ENCODE measurements at regions not wholly inside any gene's neighbourhood (a gene's known extent, or its start where the extent isn't known, plus 50 kb on each side); places are given as distances from the start of the nearest gene placed in this dataset.

DNA sequence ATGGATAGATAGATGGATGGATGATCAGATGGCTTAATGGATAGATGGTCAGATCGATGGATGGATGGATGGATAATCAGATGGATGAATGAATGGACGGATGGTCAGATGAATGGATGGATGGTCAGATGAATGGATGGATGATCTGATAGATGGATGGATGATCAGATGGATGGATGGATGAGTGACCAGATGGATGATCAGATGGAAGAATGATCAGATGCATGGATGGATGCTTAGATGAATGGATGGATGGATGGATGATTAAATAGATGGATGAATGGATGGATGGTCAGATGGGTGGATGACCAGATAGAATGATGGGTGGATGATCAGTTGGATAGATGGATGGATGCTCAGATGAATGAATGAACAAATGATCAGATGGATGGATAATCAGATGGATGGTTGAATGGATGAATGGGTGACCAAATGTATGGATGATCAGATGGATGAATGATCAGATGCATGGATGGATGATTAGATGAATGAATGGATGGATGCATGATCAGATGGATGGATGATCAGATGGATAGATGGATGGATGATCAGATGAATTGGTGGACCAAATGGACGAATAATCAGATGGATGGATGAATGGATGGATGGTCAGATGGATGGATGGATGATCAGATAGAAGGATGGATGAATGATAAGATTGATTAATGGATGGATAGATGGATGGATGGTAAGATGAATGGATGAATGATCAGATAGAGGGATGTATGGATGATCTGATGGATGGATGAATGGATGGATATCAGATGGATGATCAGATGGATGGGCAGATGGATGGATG lies 205.1 kb downstream of the TEX29 start:
- WGBS, 2 donors: 64 to 85% methylated on average over 3 of the region's 3 CpGs
- Histone ChIP-seq H3K36me3 (ENCODE audit: low read depth, missing control alignments) (no peaks in the 10 kb centered on the region), H3K27ac (no peak overlapping the region), H3K4me3 (no peak overlapping the region), H3K27me3 (no peaks in the 10 kb centered on the region), H3K4me1 (no peaks in the 10 kb centered on the region), H3K9me3 (no peaks in the 10 kb centered on the region)
- TF ChIP-seq, protein P1, sequence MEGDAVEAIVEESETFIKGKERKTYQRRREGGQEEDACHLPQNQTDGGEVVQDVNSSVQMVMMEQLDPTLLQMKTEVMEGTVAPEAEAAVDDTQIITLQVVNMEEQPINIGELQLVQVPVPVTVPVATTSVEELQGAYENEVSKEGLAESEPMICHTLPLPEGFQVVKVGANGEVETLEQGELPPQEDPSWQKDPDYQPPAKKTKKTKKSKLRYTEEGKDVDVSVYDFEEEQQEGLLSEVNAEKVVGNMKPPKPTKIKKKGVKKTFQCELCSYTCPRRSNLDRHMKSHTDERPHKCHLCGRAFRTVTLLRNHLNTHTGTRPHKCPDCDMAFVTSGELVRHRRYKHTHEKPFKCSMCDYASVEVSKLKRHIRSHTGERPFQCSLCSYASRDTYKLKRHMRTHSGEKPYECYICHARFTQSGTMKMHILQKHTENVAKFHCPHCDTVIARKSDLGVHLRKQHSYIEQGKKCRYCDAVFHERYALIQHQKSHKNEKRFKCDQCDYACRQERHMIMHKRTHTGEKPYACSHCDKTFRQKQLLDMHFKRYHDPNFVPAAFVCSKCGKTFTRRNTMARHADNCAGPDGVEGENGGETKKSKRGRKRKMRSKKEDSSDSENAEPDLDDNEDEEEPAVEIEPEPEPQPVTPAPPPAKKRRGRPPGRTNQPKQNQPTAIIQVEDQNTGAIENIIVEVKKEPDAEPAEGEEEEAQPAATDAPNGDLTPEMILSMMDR (IDR thresholded peaks at IDR 0.05): no peak
- TF ChIP-seq POLR2A (IDR thresholded peaks at IDR 0.05): no peak
- DNase-seq: no peak
- intact Hi-C loops (cut with DNase I; ENCODE audit: low total_unique reads): no loop called here

DNA sequence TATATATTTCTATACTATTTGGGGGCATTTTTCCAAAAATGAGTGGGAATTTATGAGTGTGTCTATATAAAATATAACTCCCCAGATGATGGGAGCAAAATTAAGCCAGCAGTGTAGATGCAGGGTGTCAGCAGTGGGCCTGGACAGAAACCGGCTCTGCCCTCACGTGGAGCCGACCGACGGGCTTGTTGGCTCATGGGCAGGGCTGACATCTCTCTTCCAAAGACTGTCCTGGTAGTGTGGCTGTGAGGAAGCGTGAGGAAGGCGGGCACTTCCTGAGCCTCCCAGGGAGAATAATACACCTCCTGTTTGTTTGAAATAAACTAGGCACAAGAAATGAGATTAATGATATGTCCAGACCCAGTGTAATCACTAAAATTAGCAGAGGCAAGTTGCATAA lies 206.5 kb downstream of the TEX29 start:
- no peaks in the 10 kb centered on the region for H3K27me3 ChIP-seq
- no peak overlapping the region for H3K27ac ChIP-seq
- intact Hi-C loops (cut with DNase I; ENCODE audit: low total_unique reads): no loop called here
- no peak overlapping the region for H3K4me3 ChIP-seq
- TF ChIP-seq POLR2A (IDR thresholded peaks at IDR 0.05): no peak
- TF ChIP-seq, protein P1 (IDR thresholded peaks at IDR 0.05): no peak
- WGBS, 2 donors: 62 to 70% methylated on average over 7 of the region's 7 CpGs
- no peaks in the 10 kb centered on the region for H3K4me1 ChIP-seq
- no peak for DNase-seq
- no peaks in the 10 kb centered on the region for H3K36me3 ChIP-seq (ENCODE audit: low read depth, missing control alignments)
- H3K9me3 ChIP-seq: no peaks in the 10 kb centered on the region

DNA sequence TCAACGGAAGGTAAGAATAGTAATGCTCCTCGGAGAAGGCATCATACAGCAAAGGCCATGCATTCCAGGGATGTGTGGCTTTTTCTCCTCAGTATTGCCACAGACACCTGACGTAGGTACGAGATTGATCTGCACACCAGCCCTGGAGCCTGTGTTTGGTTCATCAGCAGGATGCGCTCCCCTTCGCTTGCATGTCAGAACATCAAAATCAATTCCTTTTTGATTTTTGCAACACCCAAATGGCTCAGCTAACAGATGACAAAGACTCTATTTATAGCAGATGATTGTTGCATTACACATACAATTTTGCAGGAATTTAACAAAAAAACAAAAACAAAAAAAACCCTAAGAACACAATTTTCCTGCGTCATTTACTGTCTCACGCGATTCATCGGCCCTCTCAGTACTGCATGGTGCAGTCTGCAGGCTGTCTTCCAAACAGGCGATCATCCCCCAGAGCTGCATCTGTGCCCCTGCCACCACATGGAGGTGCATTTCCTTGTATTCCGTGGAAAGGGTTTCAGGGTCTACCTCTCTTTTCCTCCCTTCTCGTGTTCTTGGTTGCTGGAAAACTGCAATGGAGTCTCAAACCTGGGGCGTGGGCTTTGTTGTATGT lies 207.3 kb downstream of the TEX29 start:
- Histone ChIP-seq H3K27me3 (no peaks in the 10 kb centered on the region), H3K4me1 (no peaks in the 10 kb centered on the region), H3K4me3 (no peak overlapping the region), H3K36me3 (ENCODE audit: low read depth, missing control alignments) (no peaks in the 10 kb centered on the region), H3K9me3 (no peaks in the 10 kb centered on the region), H3K27ac (no peak overlapping the region)
- intact Hi-C loops (cut with DNase I; ENCODE audit: low total_unique reads): no loop called here
- WGBS, 2 donors: 76 to 87% methylated on average over 14 of the region's 14 CpGs
- TF ChIP-seq, protein P1 (IDR thresholded peaks at IDR 0.05): no peak
- no peak for TF ChIP-seq POLR2A (IDR thresholded peaks at IDR 0.05)
- DNase-seq: no peak

DNA sequence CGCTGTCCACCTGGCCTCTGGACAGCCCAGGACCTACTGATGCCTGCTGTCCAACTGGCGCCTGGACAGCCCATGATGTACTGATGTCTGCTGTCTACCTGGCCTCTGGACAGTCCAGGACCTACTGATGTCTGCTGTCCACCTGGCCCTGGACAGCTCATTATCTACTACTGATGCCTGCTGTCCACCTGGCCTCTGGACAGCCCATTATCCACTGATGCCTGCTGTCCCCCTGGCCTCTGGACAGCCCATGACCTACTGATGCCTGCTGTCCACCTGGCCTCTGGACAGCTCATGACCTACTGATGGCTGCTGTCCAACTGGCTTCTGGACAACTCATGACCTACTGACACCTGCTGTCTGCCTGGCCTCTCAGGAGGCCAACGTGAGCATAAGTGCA lies 208.1 kb downstream of the TEX29 start:
- intact Hi-C loops (cut with DNase I; ENCODE audit: low total_unique reads): no loop called here
- no peaks in the 10 kb centered on the region for H3K9me3 ChIP-seq
- no peak for DNase-seq
- no peaks in the 10 kb centered on the region for H3K27me3 ChIP-seq
- no peaks in the 10 kb centered on the region for H3K4me1 ChIP-seq
- no peak for TF ChIP-seq POLR2A (IDR thresholded peaks at IDR 0.05)
- TF ChIP-seq, protein P1 (IDR thresholded peaks at IDR 0.05): no peak
- H3K27ac ChIP-seq: no peak overlapping the region
- H3K36me3 ChIP-seq (ENCODE audit: low read depth, missing control alignments): no peaks in the 10 kb centered on the region
- 85 to 94% methylated on average over 3 of the region's 3 CpGs for WGBS, 2 donors
- no peak overlapping the region for H3K4me3 ChIP-seq

Data from testis (tissue), 2 donors.